ENCODE measurements at regions not wholly inside any gene's neighbourhood (a gene's known extent, or its start where the extent isn't known, plus 50 kb on each side); places are given as distances from the start of the nearest gene placed in this dataset.

DNA sequence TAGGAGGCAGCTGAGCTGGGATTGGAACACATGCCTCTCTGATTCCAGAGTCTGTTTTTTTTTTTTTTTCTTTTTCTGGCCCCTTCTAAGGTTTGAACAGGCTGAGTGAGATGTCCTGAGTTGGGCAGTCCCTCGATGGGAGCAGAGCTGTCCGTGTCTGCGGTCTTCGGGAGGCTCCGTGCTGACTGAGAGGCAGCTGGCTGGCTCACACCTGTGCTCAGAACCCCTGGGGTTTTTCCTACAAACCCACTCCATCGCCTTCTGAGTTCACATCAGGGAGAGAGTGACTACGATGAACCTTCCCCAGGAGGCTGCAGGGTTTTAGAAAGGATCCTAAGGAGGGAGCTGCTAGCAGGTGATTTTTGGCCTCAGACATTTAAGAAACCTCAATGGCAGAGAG is 92.5 kb downstream of the IRF8 start:
- no peak overlapping the region for H3K27ac ChIP-seq (ENCODE audit: low read length)
- H3K27me3 ChIP-seq (ENCODE audit: control insufficient read depth, insufficient read depth, low read length), result no peaks in the 10 kb centered on the region
- DNase-seq (ENCODE audit: low read depth, low spot score), result no peak
- no peaks in the 10 kb centered on the region for H3K36me3 ChIP-seq (ENCODE audit: control insufficient read depth, insufficient read depth, low read length)
- H3K9me3 ChIP-seq (ENCODE audit: control insufficient read depth, insufficient read depth, low read length), result no peaks in the 10 kb centered on the region
- no peaks in the 10 kb centered on the region for H3K4me1 ChIP-seq (ENCODE audit: control insufficient read depth, insufficient read depth, low read length)
- H3K4me3 ChIP-seq (ENCODE audit: low read length), result no peak overlapping the region
- no CpG with 5 or more reads among the region's 7 CpGs for WGBS (ENCODE audit: insufficient coverage, insufficient read length)

DNA sequence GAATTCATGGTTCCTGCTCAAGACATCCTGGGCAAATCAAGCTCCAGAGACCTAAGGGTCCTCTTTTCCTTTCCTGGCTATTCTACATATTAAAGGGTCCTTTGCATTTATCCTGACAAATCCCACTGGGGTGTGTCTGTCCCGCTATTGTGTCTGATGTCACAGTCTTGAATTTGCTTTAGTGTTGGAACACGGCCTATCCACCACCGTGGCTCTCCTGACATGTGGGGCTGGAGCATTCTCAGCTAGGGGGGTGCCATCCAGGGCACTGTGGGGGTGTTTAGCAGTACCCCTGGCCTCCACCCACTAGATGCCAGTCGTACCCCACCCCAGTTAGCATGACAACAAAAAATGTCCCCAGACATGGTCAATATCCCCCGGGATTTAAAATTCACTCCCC is 92.9 kb downstream of the IRF8 start:
- Histone ChIP-seq H3K4me3 (ENCODE audit: low read length) (no peak overlapping the region), H3K36me3 (ENCODE audit: control insufficient read depth, insufficient read depth, low read length) (no peaks in the 10 kb centered on the region), H3K4me1 (ENCODE audit: control insufficient read depth, insufficient read depth, low read length) (no peaks in the 10 kb centered on the region), H3K27ac (ENCODE audit: low read length) (no peak overlapping the region), H3K27me3 (ENCODE audit: control insufficient read depth, insufficient read depth, low read length) (no peaks in the 10 kb centered on the region), H3K9me3 (ENCODE audit: control insufficient read depth, insufficient read depth, low read length) (no peaks in the 10 kb centered on the region)
- no peak for DNase-seq (ENCODE audit: low read depth, low spot score)
- no CpG with 5 or more reads among the region's 5 CpGs for whole genome bisulfite sequencing (ENCODE audit: insufficient coverage, insufficient read length)

DNA sequence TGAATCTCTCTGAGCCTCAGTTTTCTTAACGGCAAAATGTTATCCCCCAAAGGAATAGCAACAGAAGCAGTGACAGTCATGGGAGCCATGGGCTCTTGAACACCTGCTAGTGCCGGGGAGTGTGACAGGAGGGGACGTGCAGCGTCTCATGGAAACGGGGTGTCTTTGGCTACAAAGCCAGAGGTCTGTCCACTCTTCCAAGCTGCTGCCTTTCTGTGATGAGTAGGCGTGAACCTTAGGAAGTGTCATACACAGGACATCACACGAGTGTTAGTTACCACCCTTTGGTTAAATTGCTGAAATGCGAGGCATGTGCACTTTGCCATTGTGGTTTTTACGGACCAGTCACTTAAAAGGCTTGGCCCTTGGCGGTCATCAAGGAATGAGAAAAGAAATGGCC is 93.4 kb downstream of the IRF8 start:
- no peaks in the 10 kb centered on the region for H3K4me1 ChIP-seq (ENCODE audit: control insufficient read depth, insufficient read depth, low read length)
- H3K36me3 ChIP-seq (ENCODE audit: control insufficient read depth, insufficient read depth, low read length), result no peaks in the 10 kb centered on the region
- WGBS (ENCODE audit: insufficient coverage, insufficient read length), result no CpG with 5 or more reads among the region's 10 CpGs
- H3K4me3 ChIP-seq (ENCODE audit: low read length), result no peak overlapping the region
- H3K27me3 ChIP-seq (ENCODE audit: control insufficient read depth, insufficient read depth, low read length), result no peaks in the 10 kb centered on the region
- H3K27ac ChIP-seq (ENCODE audit: low read length), result no peak overlapping the region
- DNase-seq (ENCODE audit: low read depth, low spot score), result no peak
- no peaks in the 10 kb centered on the region for H3K9me3 ChIP-seq (ENCODE audit: control insufficient read depth, insufficient read depth, low read length)

DNA sequence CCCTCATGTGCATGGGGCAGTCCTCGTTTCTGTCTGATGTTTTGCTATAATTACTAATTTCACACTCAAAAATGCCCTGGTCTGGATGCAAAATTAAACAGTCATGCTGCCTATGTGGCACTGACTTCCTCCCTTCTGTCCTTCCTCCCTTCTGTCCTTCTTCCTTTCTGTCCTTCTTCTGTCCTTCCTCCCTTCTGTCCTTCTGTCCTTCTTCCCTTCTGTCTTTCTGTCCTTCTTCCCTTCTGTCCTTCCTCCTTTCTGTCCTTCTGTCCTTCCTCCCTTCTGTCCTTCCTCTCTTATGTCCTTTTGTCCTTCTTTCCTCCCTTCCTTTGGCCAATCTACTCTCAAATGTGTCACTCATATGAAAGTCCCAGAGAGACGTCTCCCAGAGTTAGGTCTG is 93.8 kb downstream of the IRF8 start:
- Histone ChIP-seq H3K4me3 (ENCODE audit: low read length) (no peak overlapping the region), H3K36me3 (ENCODE audit: control insufficient read depth, insufficient read depth, low read length) (no peaks in the 10 kb centered on the region), H3K27me3 (ENCODE audit: control insufficient read depth, insufficient read depth, low read length) (no peaks in the 10 kb centered on the region), H3K27ac (ENCODE audit: low read length) (no peak overlapping the region), H3K4me1 (ENCODE audit: control insufficient read depth, insufficient read depth, low read length) (no peaks in the 10 kb centered on the region), H3K9me3 (ENCODE audit: control insufficient read depth, insufficient read depth, low read length) (no peaks in the 10 kb centered on the region)
- DNase-seq (ENCODE audit: low read depth, low spot score), result no peak
- WGBS (ENCODE audit: insufficient coverage, insufficient read length), result no CpG with 5 or more reads among the region's 2 CpGs

- no peaks in the 10 kb centered on the region for H3K9me3 ChIP-seq (ENCODE audit: control insufficient read depth, insufficient read depth, low read length)
- no peak overlapping the region for H3K27ac ChIP-seq (ENCODE audit: low read length)
- no peaks in the 10 kb centered on the region for H3K4me1 ChIP-seq (ENCODE audit: control insufficient read depth, insufficient read depth, low read length)
- WGBS (ENCODE audit: insufficient coverage, insufficient read length), result no CpG with 5 or more reads among the region's 20 CpGs
- H3K4me3 ChIP-seq (ENCODE audit: low read length), result no peak overlapping the region
- H3K36me3 ChIP-seq (ENCODE audit: control insufficient read depth, insufficient read depth, low read length), result no peaks in the 10 kb centered on the region
- no peaks in the 10 kb centered on the region for H3K27me3 ChIP-seq (ENCODE audit: control insufficient read depth, insufficient read depth, low read length)
- no peak for DNase-seq (ENCODE audit: low read depth, low spot score)
These were observed 95.8 kb downstream of the IRF8 start for GRCh38 chr16:85994492-85995490.

GRCh38 chr16:85995541-85996423 is 96.8 kb downstream of the IRF8 start:
- H3K4me3 ChIP-seq (ENCODE audit: low read length), result no peak overlapping the region
- no CpG with 5 or more reads among the region's 27 CpGs for WGBS (ENCODE audit: insufficient coverage, insufficient read length)

DNA sequence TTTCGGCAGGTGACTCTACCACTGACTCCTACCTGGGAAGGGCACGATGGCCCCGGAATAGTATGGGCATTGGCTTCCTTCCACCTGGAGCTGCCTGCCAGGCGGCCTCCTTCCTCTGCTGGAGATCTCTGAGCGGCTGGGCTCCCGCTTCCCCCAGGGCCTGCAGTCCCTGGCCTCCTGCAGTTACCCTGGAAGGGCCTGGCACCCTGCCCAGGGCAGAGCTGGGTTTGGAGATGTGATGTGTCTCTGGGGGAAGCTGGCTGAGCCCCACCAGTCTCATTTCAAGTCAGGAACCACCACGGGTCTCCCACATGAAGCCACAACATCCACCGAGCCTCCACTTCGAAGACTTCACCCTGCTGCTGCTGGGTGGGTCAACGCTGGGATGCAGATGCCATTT is 97.9 kb downstream of the IRF8 start:
- Histone ChIP-seq H3K9me3 (ENCODE audit: control insufficient read depth, insufficient read depth, low read length) (no peaks in the 10 kb centered on the region), H3K27ac (ENCODE audit: low read length) (no peak overlapping the region), H3K27me3 (ENCODE audit: control insufficient read depth, insufficient read depth, low read length) (no peaks in the 10 kb centered on the region), H3K4me3 (ENCODE audit: low read length) (no peak overlapping the region), H3K4me1 (ENCODE audit: control insufficient read depth, insufficient read depth, low read length) (no peaks in the 10 kb centered on the region), H3K36me3 (ENCODE audit: control insufficient read depth, insufficient read depth, low read length) (no peaks in the 10 kb centered on the region)
- no CpG with 5 or more reads among the region's 10 CpGs for WGBS (ENCODE audit: insufficient coverage, insufficient read length)
- DNase-seq (ENCODE audit: low read depth, low spot score), result no peak

More at GRCh38 chr16:85995541-85996423, 96.8 kb downstream of the IRF8 start:
- Histone ChIP-seq H3K4me1 (ENCODE audit: control insufficient read depth, insufficient read depth, low read length) (no peaks in the 10 kb centered on the region), H3K27me3 (ENCODE audit: control insufficient read depth, insufficient read depth, low read length) (no peaks in the 10 kb centered on the region), H3K36me3 (ENCODE audit: control insufficient read depth, insufficient read depth, low read length) (no peaks in the 10 kb centered on the region), H3K27ac (ENCODE audit: low read length) (no peak overlapping the region), H3K9me3 (ENCODE audit: control insufficient read depth, insufficient read depth, low read length) (no peaks in the 10 kb centered on the region)
- no peak for DNase-seq (ENCODE audit: low read depth, low spot score)

DNA sequence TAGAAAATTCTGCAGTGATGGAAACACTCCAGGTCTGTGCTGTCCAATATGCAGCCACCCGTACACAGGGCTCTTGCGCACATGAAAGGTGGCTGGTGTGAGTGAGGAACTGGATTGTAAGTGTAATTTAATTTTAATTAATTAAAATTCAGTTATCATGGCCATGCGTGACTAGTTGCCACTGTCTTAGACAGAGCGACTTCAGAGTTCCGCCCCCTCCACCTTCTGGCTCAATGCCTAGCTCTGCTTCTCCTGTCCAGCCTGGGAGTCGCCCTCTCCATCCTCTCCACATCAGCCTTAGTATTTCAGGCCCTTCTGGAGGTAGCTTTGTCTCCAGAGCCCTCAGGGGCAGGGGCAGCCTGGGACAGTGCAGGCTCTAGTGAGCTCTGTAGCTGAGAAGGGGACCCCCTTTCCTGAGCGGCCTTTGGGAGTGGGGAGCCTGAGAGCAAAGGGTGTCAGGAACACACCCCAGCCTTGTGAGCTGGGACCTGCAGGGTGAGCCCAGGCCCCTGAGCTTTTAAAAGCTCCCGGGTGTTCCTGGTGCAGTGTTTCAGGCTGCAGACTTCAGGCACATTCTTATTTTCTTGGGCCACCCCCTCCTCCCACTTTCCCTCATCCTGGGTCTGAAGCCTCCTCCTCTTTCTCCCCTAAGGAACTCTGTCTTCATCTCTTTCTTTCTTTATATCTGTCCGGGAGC is 99.4 kb downstream of the IRF8 start:
- H3K36me3 ChIP-seq (ENCODE audit: control insufficient read depth, insufficient read depth, low read length), result no peaks in the 10 kb centered on the region
- no peaks in the 10 kb centered on the region for H3K9me3 ChIP-seq (ENCODE audit: control insufficient read depth, insufficient read depth, low read length)
- H3K27ac ChIP-seq (ENCODE audit: low read length), result no peak overlapping the region
- H3K4me3 ChIP-seq (ENCODE audit: low read length), result no peak overlapping the region
- WGBS (ENCODE audit: insufficient coverage, insufficient read length), result no CpG with 5 or more reads among the region's 9 CpGs
- H3K4me1 ChIP-seq (ENCODE audit: control insufficient read depth, insufficient read depth, low read length), result no peaks in the 10 kb centered on the region
- DNase-seq (ENCODE audit: low read depth, low spot score), result no peak
- no peaks in the 10 kb centered on the region for H3K27me3 ChIP-seq (ENCODE audit: control insufficient read depth, insufficient read depth, low read length)

DNA sequence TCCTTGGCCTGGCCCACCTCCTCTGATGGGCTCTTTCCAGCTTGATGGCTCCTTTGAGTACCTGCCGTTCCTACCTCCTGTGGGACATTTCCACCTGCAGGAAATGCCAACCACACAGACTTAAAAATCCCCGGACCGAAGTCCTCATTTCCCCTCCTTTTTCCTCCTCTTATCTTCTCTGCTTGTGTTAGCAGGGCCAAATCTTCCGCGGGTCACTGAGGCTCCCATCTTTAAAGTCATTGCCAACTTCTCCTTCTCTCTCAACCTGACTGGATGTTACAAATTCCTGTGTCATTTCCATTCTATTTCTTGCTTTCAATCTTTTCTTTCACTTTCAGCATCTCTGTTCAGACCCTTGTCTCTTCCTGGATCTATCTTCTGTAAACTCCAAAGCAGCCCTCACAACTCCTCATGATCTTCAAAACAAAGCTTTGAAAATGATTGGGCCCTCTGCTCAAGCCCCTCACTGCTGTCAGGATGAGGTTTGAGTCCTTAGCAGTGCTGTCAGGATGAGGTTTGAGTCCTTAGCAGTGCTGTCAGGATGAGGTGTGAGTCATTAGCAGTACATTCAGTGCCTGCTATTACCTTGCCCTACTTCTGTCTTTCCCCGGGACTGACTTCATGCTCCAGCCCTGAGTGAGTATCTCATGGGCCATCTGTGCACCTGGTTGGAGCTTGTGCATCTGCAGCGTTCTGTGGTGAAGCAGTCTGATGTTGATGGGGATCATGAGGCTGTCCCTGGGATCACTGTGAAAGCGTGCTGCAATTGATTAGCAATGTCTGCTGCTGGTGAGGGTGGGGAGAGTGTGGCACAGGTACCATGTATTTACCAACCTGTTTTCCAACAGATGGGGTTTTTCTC is 100.1 kb downstream of the IRF8 start:
- H3K27ac ChIP-seq (ENCODE audit: low read length), result no peak overlapping the region
- no peaks in the 10 kb centered on the region for H3K36me3 ChIP-seq (ENCODE audit: control insufficient read depth, insufficient read depth, low read length)
- no peaks in the 10 kb centered on the region for H3K4me1 ChIP-seq (ENCODE audit: control insufficient read depth, insufficient read depth, low read length)
- H3K27me3 ChIP-seq (ENCODE audit: control insufficient read depth, insufficient read depth, low read length), result no peaks in the 10 kb centered on the region
- WGBS (ENCODE audit: insufficient coverage, insufficient read length), result no CpG with 5 or more reads among the region's 8 CpGs
- H3K9me3 ChIP-seq (ENCODE audit: control insufficient read depth, insufficient read depth, low read length), result no peaks in the 10 kb centered on the region
- DNase-seq (ENCODE audit: low read depth, low spot score), result no peak
- H3K4me3 ChIP-seq (ENCODE audit: low read length), result no peak overlapping the region
